Parathyroid adenoma (tissue), 2 donors: ENCODE measurements at regions not wholly inside any gene's neighbourhood (a gene's known extent, or its start where the extent isn't known, plus 50 kb on each side); places are given as distances from the start of the nearest gene placed in this dataset.

Source experiments
- H2AFZ ChIP-seq: fragments of 300-600 bp; sonication (generic); one replicate; pipeline ENCODE4 v1.7.0; 2017; ENCODE audit warnings: antibody characterized with exemption, mild to moderate bottlenecking
- H3K27ac ChIP-seq: fragments of 300-600 bp; sonication (generic); one replicate; pipeline ENCODE4 v1.7.0; 2017
- H3K27me3 ChIP-seq: fragments of 300-600 bp; sonication (generic); one replicate; pipeline ENCODE4 v1.7.0; 2017; ENCODE audit warnings: low read length; ENCODE audit not compliant: control insufficient read depth, insufficient read depth
- H3K36me3 ChIP-seq: fragments of 300-600 bp; sonication (generic); one replicate; pipeline ENCODE4 v1.7.0; 2017; ENCODE audit warnings: low read length; ENCODE audit not compliant: control insufficient read depth, insufficient read depth
- H3K4me1 ChIP-seq: fragments of 300-600 bp; sonication (generic); one replicate; pipeline ENCODE4 v1.7.0; 2017; ENCODE audit warnings: control low read depth
- H3K4me2 ChIP-seq: fragments of 300-600 bp; sonication (generic); one replicate; pipeline ENCODE4 v1.7.0; 2017; ENCODE audit warnings: low read length
- H3K4me3 ChIP-seq: fragments of 300-600 bp; sonication (generic); one replicate; pipeline ENCODE4 v1.7.0; 2017; ENCODE audit warnings: low read depth, low read length
- H3K79me2 ChIP-seq: fragments of 300-600 bp; sonication (generic); one replicate; pipeline ENCODE4 v1.7.0; 2017; ENCODE audit warnings: control low read depth
- H3K9ac ChIP-seq: fragments of 300-600 bp; sonication (generic); one replicate; pipeline ENCODE4 v1.7.0; 2017; ENCODE audit warnings: mild to moderate bottlenecking
- H3K9me3 ChIP-seq: fragments of 300-600 bp; sonication (generic); one replicate; pipeline ENCODE4 v1.7.0; 2017; ENCODE audit warnings: low read length; ENCODE audit not compliant: control insufficient read depth
- CTCF ChIP-seq: fragments of 300-600 bp; sonication (generic); IDR thresholded peaks from one replicate; pipeline ENCODE4 v1.7.0; 2017; ENCODE audit warnings: antibody characterized with exemption, mild to moderate bottlenecking
- donor health status: primary hyperparathyroidism.

DNA sequence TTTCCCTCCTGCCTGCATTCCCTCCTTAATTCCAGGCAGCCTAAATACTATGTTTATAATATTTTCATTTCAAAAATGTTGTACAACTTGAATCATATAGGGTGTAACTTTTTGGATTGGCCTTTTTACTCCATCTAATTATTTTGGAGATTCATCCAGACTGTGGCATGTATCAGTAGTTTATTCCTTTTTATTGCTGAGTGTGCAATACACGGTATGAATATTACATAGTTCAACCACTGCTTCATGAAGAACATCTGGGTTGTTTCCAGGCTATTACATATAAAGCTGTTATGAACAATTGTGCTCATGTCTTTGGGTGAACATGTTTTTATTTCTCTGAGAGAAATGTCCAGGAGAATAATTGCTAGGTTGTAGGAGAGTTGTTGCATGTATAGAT lies 253.5 kb upstream of the SLC35B3 start:
- TF ChIP-seq CTCF: no peak
- Histone ChIP-seq H3K27me3 (no peaks in the 10 kb centered on the region), H3K79me2 (no peaks in the 10 kb centered on the region), H3K9me3 (no peaks in the 10 kb centered on the region), H3K9ac (no peak overlapping the region), H3K27ac (no peak overlapping the region), H3K36me3 (no peaks in the 10 kb centered on the region), H3K4me1 (no peaks in the 10 kb centered on the region), H3K4me3 (no peak overlapping the region), H3K4me2 (no peak overlapping the region), H2AFZ (no peak overlapping the region)

DNA sequence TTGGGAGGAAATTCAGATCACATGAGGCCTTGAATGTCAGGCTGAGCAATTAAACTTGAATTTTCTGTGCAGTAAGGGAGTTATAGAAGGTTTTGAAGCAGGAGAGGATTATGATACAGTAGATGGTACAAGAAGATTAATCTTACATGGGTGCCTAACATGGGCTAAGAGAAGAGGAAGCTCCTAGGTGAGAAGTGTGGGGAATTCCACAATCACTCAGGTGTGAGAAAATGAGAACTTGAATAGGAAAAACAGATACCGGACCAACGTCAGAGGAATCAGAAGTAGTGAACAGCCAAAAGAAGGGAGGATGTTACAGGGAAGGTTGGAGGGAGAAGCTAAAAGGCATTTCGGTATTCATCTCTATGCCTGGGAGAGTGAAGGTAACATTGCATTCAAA lies 250.7 kb upstream of the SLC35B3 start:
- Histone ChIP-seq H3K4me3 (no peak overlapping the region), H3K4me2 (no peak overlapping the region), H3K9me3 (no peaks in the 10 kb centered on the region), H3K36me3 (no peaks in the 10 kb centered on the region), H3K9ac (no peak overlapping the region), H3K27me3 (no peaks in the 10 kb centered on the region), H3K27ac (no peak overlapping the region), H2AFZ (no peak overlapping the region), H3K79me2 (no peaks in the 10 kb centered on the region), H3K4me1 (no peaks in the 10 kb centered on the region)
- TF ChIP-seq CTCF: no peak

DNA sequence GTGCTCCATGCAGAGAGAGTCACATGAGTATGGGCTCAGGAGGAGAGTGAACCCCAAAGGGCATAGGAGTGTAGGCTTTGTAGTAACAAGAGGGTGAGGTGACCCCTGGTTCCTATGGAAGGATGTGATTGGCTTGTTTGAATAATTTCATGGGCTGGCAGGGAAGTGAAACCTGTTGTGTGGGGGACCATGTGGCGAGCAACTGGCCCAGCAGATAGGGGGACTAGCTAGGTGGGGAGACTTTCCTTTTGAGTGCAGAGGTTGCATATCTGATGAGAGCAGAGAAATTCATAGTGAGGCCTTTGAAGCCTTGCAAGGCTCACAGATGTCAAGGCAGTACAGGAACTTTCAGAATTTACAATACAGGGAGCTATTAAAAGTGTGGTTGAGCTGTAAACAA lies 247.9 kb upstream of the SLC35B3 start:
- no peaks in the 10 kb centered on the region for H3K36me3 ChIP-seq
- H3K27ac ChIP-seq: no peak overlapping the region
- H3K27me3 ChIP-seq: no peaks in the 10 kb centered on the region

GRCh38 chr6:8679823-8680222 lies 244.5 kb upstream of the SLC35B3 start:
- Histone ChIP-seq H2AFZ (no peak overlapping the region), H3K9ac (no peak overlapping the region), H3K27ac (no peak overlapping the region), H3K9me3 (no peaks in the 10 kb centered on the region), H3K36me3 (no peaks in the 10 kb centered on the region), H3K4me2 (no peak overlapping the region), H3K79me2 (no peaks in the 10 kb centered on the region), H3K4me3 (no peak overlapping the region), H3K27me3 (no peaks in the 10 kb centered on the region), H3K4me1 (no peaks in the 10 kb centered on the region)
- TF ChIP-seq CTCF: no peak

More for the DNA sequence above, 247.9 kb upstream of the SLC35B3 start:
- H3K4me2 ChIP-seq: no peak overlapping the region
- TF ChIP-seq CTCF: no peak
- no peak overlapping the region for H3K4me3 ChIP-seq
- no peaks in the 10 kb centered on the region for H3K79me2 ChIP-seq
- no peaks in the 10 kb centered on the region for H3K4me1 ChIP-seq
- H3K9me3 ChIP-seq: no peaks in the 10 kb centered on the region
- H3K9ac ChIP-seq: no peak overlapping the region
- H2AFZ ChIP-seq: no peak overlapping the region

DNA sequence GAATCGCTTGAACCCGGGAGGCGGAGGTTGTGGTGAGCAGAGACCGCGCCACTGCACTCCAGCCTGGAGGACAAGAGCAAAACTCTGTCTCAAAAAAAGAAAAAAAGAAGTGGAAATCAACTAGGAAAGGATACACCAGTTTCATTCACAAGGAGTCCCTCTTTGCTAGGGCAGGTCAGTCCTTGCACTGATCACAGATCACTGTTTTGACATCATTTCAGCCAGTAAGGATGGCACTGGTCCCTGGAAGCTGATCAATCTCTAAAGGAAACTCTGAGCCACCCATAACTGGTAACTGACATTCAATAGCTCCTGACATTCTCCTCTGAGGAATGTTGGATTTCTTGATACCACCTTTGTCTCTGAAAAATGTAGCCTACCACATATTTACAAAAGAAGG lies 243.1 kb upstream of the SLC35B3 start:
- no peak for TF ChIP-seq CTCF
- H3K4me1 ChIP-seq: no peaks in the 10 kb centered on the region
- no peaks in the 10 kb centered on the region for H3K9me3 ChIP-seq
- no peaks in the 10 kb centered on the region for H3K79me2 ChIP-seq
- no peak overlapping the region for H3K27ac ChIP-seq
- no peak overlapping the region for H3K9ac ChIP-seq
- H3K36me3 ChIP-seq: no peaks in the 10 kb centered on the region
- no peak overlapping the region for H3K4me2 ChIP-seq
- H3K27me3 ChIP-seq: no peaks in the 10 kb centered on the region
- H3K4me3 ChIP-seq: no peak overlapping the region
- H2AFZ ChIP-seq: no peak overlapping the region
